D341Med (cell line): ENCODE measurements at regions not wholly inside any gene's neighbourhood (a gene's known extent, or its start where the extent isn't known, plus 50 kb on each side); places are given as distances from the start of the nearest gene placed in this dataset.

Experiments
- DNase-seq: peaks from one replicate; pipeline ENCODE4 v3.0.0; 2012; ENCODE audit warnings: low spot score

DNA sequence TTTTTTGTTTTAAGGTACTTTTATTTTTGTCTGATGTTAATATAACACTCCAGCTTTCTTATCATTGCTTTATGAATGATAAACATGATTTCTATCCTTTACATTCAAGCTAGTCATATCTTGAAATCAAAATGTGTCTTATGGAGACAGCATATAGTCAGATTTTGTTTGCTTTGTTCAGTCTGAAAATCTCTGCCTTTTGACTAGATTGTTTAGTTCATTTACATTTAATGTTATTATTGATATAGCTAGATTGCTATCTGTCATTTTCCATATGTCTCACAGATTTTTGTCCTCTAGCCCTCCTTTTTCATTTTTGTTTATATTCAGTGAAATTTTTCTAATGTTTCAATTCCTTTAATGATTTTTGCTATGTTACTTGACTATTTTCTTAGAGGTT is 332.8 kb downstream of the SMOC2 start:
- no peak for DNase-seq

DNA sequence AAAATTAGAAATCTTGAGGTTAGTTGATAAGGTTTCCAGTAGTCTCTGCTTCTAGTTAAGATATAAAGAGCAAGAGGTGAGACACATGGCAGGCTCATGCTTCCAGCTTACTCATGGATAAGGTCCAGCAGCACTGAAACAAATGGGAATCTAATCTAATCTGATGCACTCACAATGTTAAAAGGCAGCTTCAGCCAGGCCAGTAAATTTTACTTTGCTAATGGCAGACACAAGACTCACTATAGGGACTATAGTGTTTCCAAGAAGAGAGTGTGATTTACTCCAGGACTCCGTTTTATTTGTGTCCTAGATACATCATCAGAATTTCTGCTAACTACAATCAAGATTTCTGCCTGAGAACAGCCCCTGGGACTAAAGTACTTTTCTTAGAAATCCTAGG is 324.8 kb downstream of the SMOC2 start:
- DNase-seq: no peak

DNA sequence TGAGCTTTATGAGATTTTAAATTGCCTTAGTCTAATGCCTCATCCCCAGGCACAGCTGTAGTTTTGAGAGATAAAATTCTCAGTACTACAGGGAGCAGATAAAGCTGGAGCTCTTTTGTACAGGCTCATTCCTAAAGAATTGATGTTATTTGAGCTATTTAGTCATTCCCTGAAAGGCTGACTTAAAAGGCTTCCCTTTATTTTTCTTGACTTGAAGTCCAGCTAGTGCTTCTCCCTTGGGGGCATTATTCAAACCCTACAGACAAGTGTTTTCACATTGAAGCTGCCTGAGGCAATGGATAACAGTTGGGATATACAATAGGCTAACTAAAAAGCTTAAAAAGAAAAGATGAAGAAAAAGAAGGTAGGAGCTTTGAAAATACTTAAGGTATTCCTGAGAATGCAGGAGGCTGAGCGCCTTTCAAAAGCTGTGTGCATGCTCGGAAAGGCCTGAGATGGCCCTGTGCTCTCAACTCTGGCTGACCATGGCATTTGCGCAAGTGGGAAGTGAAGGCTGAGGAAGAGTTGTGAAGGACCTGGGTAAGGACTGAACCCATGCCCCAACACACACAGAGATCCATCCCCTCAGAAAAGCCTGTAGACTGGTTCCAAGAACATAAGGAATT is 315.1 kb downstream of the SMOC2 start:
- no peak for DNase-seq

DNA sequence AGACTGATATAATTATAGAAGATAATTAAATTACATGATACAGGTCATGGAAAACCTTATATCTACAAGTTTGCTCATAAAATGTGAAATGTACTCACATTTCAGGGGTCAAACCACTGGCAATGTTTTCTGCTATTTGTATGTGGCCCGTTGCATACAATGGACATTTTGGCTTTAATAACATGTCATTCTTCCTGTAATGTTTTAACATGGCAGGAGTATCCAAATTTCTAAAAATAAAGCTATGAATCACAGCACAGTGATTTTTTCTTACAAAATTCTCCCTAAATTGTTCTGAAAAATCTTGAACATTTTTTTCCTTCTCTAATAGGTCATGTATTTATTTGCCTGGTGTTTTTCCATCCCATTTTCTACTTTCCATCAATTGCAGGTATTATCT is 305.7 kb downstream of the SMOC2 start:
- DNase-seq: no peak

DNA sequence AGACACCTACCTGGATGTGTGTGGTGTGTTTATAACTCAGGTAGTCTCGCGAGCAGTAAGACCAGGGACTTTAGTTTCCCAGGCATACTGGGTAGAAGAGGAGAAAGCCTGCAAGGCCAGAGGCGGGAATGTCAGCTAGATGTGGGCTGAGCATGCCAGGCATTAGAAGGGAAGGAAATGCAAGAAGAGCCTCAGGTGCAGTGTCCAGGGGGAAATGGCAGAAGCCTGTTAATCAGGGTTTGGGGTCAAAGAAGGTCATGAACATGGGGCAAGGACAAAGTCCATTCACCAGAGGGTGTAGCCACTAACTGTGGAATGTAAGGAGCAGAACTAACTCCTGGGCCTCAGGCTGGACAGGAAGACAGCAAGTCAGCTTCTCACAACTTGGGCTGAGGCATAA is 305.0 kb downstream of the SMOC2 start:
- DNase-seq: no peak

DNA sequence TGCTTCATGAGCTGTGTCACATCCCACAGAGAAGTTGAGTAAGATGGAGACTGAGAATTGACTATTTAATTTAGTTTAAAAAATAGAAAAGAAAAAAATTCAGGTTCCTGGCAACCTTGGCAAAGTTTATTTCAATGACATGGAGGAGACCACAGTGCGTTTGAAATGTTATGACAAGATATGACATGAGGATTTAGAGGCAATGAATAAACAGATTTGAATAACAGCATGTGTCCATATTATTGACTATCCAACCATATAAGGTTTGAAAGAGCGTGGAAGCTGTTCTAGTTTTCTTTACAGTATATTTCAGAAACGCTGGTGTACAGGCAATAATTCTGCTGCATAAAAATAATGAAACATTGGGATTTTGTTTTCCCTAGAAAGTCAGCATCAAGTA is 303.9 kb downstream of the SMOC2 start:
- DNase-seq: no peak

DNA sequence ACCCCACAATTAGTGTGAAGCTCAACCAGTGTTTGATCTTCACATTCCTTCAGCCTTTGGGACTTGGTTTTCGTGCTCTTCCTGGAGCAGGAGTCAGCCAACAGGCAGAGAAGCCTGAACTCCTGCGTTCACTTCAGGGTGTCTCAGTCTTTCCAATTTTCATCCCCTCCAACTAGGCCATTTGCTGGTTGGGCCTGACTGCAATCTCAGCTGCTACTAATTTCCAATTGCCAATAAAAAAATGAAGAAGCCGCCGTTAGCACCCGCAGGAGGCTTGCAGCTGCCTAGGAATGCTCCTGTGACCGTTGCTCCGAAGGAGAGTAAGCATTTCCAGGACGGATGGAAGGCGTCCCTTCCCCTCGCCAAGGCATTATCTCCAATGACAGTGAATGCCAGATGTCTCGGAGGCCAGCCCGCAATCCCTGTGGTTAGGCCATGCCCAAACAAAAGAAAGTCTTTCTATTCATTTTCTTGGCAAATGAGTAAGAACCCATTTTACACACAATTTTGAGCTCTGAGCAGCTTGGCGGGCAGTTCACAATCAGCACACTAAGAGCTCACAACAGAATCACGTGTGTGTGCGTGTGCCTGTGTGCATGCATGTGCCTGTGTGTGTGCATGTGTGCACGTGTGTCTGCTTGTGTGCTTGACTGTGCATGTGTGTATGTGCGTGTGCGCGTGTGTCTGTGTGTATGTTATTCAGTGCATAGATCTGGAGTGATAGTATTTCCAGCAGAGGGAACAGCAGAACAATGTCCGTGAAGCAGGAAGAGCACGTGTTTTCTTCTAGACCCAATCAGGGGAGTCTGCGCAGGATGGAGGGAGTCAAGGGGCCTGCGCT is 301.2 kb downstream of the SMOC2 start:
- DNase-seq: no peak

DNA sequence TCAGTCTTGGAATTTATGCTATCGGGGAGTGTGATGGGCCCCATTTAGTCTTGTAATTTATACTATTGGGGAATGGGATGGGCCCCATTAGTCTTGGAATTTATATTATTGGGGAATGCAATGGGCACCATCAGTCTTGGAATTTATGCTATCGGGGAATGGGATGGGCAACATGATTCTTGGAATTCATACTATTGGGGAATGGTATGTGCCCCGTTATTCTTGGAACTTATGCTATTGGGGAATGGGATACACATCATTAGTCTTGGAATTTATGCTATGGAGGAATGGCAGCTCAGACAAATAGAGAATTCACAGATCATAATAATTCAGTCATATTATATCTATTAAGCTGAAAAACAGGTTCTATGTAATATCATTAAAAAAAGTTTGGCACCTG is 300.3 kb downstream of the SMOC2 start:
- DNase-seq: no peak

DNA sequence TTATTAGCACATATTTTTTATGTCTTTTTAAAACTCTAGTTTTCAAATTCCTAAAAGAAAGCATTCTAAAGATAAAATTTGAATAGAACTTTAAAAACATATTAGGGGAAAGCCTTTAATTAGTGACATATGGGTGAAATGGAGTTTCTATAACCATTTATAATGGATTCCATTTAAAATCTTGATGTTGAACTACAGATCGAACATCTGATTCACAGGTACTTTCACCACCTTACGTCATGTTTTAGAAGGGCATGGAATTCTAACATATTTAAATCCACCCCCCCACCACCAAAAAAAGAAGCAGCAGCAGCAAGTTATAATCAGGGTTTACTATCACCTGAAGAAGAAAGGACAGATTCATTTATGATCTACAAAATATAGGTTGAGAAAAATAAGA is 298.4 kb downstream of the SMOC2 start:
- DNase-seq: no peak

DNA sequence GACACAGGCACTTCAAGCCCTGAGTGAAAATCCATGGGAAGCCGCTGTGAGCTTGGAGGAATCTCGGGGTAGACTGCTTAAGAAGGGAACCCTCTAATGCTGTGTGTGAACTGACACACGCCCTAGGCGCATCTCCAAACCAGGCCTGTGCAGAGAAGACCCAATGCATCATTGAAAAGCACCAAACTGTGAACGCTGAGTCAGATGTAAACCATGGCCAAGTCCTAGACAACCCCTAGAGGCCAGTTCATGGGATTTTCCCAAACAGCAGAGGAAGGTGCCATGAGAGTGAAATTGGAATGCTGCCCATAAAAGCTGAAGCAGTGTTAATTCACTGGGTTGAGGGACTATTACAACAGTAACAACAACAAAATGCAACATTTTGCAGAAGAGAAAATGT is 296.5 kb downstream of the SMOC2 start:
- DNase-seq: no peak

DNA sequence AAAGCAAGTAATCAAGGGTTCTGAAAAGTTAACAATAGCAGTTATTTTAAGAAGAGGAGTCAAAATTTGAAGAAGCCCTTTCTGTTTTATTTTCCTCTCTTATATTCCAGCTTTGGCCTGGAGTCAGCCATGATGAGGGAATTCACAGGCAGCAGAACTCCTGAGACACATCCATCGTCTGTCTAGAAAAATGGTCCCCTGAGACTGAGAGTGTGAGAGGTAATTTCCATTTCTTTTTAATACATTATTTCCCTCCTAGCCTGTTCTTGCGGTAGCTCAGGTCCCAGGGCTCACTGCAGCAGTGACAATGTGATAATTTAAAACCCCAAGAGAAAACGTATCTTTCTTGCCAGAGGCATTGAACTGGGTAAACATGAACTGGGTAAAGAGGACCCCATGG is 296.0 kb downstream of the SMOC2 start:
- DNase-seq: no peak

DNA sequence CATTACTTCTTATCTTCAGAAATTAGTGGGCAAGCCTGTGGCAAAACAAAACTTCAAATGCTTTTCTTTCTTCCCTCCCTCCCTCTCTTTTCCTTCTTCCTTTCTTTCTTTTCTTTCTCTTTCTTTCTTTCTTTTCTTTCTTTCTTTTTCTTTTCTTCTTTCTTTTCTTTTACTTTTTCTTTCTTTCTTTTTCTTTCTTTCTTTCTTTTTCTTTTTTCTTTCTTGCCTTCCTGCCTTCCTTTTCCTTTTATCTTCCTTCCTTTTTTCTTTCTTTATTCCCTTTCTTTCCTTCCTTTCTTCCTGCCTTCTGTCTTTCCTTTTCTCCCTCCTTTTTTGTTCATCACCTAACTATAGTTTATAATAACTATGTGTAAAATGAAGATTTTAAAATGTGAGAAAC is 295.1 kb downstream of the SMOC2 start:
- no peak for DNase-seq

DNA sequence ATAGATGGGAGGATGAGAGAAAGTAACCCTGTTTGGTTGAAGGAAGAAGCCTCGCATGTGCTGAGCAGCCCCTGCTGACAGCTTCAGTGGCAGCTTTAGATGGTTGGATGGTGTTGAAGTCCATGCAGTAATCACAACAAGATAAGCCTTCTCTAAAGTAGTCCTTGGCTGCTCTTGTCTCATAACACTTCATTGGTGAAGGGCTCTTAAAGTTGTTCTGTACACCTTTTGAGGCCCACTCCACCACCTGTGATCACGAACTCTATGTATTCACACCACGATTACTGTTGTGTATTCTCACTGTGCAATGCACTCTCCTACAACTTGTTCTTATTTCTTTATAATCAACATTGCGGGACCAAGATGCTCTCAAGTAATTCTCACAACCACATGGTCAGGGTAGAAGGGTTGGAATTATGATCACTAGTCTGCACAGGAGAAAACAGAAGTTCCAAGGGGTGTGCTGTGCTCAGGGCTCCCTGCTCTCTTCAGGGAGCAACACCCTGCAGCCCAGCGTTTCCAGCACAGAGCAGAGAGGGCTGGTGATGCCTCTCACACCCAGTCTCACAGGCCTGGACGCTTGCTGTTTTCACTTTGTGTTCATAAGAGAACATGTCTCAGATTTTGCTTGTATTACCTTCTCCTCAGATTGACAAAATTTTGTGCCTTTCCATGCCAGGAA is 294.4 kb downstream of the SMOC2 start:
- no peak for DNase-seq

DNA sequence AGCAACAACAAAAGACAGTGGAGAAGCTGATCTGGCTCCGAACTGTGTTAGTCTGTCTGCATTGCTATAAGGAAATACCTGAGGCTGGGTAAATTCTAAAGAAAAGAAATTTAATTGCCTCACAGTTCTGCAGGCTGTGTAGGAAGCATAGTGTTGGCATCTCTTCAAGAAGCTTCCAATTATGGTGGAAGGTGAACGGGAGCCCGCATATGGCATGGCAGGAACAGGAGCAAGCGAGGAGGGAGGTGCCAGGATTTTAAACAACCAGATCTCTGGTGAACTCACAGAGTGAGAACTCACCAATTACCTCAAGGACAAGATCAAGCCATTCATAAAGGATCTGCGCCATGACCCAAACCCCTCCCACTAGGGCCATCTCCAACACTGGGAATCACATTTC is 293.5 kb downstream of the SMOC2 start:
- no peak for DNase-seq

DNA sequence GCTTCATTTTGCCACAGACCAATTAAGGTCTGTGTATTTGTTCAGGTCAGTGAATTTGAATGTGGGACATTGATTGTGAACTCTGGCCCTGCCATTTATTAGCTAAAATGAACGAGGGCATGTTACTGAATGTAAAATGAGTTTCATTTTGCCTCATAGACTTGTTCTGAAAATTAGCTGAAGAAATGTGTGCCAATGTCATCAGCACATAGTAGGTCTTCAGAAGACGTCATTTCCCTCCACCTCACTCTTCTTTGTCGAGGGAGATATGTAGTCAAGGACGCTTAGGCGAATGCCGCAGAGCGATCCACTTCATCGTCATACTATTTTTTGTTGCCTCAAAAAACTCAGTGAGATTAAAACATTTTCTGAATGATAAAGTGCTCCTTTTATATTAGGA is 291.7 kb downstream of the SMOC2 start:
- no peak for DNase-seq

DNA sequence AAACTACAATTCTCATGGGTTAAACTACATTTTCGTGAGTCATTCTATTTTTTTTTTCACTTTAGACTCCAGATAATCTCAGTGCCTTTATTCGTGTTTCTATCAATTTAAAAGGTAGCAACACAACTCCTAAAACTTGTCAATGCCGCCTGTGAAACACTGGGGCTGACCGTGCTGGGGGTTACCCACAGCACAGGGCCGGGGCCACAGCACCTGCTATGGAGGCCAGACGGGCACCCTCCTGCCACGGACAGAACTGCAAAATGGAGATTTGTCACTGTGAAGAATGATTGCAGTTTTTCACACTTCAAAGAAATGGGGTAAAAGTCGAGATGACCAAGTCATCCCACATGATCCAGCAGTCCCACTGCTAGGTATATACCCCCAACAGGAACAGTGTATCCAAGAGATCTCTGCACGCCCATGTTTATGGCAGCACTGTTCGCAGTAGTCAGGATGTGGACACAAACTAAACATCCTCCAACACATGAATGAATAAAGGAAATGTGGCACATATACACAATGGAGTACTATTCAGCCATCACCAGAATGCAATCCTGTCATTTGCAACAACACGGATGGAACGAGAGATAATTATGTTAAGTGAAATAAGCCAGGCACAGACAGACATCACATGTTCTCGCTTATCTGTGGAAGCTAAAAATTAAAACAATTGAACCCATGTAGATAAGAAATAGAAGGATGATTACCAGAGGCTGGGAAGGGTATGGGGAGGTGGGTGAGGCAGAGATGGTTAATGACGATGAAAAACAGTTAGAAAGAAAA is 290.1 kb downstream of the SMOC2 start:
- no peak for DNase-seq

DNA sequence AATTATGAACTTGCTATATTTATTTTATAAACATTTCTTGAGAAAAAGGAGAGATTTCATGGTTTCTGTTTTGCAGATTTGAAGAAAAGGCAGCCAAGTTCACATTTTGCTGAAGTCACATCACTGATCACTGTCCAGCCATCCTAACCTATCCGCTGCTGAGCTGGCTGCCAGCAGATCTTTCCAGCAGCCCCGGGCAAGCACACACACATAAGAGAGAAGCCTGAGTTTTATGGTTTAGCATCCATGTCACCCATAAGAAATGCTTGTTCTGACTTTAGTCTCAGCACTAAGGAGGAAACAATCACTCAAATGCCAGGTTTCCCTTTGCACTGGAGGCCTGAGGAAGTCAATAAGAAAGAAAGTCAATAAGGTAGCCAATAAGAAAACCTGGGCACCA is 287.1 kb downstream of the SMOC2 start:
- DNase-seq: no peak

DNA sequence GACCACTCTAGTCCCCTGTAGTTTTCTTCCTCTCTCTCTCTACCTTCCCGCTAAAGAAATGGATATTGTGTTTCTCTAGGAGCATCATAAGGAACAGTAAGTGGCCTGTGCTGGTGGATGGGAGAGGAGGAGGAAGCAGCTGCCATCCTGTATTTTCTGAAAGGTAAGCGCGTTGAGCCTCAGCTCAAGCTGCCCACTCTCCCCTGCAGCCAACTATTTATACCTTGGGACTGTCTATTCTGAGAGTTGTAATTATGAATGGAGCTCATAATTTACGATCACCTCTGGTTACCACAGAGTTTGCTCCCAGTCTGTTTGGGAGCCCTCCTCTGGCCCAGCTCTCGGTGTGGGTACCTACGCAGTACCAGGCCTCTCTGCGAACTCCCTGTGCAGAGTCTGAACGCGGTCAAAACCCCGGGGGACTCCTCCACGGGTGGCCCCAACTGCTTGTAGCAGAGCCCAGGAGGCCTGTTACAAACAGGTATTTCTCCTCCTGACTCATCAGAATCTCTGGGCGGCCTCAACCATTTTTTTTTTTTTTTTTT is 285.4 kb downstream of the SMOC2 start:
- DNase-seq: no peak

DNA sequence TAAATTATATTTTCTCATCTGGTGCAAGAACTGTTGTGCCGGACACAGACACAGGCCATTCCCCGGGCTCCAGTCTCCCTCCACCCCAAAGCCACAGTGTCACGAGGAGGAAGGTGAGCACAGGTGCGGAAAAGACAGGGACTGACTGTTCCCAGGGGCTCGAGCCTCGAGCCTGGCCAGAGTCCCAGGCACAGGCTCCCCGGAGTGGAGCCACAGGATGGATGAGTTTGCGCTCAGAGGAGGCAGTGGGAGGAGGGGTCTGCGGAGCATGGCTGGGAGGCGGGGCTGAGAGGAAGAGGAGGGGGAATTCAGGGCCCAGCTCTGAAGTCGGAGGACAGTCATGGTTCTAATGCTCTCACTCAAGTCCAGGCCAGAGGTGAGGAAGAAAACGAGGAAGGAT is 284.8 kb downstream of the SMOC2 start:
- DNase-seq: no peak

DNA sequence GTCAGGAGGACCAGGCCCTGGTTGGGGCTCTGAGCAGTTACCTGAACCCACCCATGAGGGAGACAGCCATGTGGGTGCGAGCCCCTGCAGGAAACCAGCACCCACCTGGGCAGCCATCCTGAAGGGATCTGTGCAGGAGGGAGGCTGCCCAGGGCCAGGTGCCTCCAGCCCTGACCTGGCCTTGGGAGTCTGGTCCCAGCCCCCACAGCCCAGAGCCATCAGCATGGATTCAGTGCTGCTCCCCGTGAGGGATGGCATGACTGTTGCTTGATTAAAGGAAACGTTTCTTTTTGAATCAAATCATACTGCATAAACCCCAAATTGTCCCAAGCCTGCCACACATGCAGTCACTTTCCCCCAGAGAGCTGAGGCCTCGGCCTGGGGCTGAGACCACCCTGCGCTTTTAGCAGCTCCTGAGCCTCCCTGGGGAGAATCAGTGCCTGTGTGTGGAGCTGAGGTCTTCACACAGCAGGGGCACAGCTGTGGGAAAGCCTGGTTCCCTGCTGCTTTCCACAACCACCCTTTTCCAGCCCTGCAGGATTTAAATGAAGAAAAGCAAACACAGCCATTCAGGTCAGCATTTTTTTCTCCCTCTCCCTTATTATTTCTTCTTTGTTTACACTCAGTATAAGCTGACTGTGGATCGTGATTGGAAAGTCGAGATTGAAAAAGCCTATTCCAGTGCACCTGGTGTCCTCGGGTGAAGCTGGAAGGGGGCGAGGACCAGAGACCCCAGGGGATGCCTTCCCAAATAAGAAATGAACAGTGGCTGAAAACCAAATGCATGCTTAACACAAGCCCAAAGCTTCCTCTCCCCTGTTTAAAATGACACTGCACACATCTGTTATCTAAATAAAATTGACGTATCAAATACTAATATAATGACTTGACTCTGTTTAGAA is 283.9 kb downstream of the SMOC2 start:
- no peak for DNase-seq

DNA sequence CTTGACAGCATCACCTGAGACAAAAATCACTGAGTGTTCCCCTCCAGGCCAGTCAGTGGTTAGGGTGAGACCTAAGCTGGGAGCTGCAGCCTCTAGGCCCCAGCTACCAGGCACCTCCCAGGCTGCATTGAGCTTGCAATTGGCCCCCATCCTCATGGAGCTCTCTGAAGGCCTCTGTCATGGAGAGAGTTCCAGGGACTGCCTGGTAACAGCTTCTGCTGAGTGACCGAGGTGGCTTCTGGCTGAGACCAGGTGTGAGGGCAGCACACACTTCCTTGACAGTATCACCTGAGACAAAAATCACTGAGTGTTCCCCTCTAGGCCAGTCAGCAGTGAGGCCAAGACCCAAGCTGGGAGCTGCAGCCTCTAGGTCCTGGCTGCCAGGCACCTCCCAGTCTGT is 283.0 kb downstream of the SMOC2 start:
- no peak for DNase-seq
